Ishikawa (cell line): ENCODE measurements at regions not wholly inside any gene's neighbourhood (a gene's known extent, or its start where the extent isn't known, plus 50 kb on each side); places are given as distances from the start of the nearest gene placed in this dataset.

Experiments
- EP300 ChIP-seq: IDR thresholded peaks from 2 replicates; pipeline ENCODE4 v1.6.1; 2012; ENCODE audit warnings: borderline replicate concordance
- FOXM1 ChIP-seq: IDR thresholded peaks from 2 replicates; pipeline ENCODE4 v1.6.1; 2012; ENCODE audit warnings: low read depth, borderline replicate concordance
- MAX ChIP-seq: IDR thresholded peaks from 2 replicates; pipeline ENCODE4 v1.6.1; 2012
- NFIC ChIP-seq: IDR thresholded peaks from 2 replicates; pipeline ENCODE4 v1.6.1; 2012
- RAD21 ChIP-seq: IDR thresholded peaks from 2 replicates; pipeline ENCODE4 v1.6.1; 2012; ENCODE audit warnings: low read depth
- TAF1 ChIP-seq: IDR thresholded peaks from 2 replicates; pipeline ENCODE4 v1.6.1; 2012; ENCODE audit warnings: low read depth, mild to moderate bottlenecking
- YY1 ChIP-seq: IDR thresholded peaks from 2 replicates; pipeline ENCODE4 v1.6.1; 2012; ENCODE audit warnings: low read depth

- TF ChIP-seq MAX (no peak), FOXM1 (no peak), NFIC (no peak), RAD21 (no peak), TAF1 (no peak), EP300 (no peak), YY1 (no peak)
These were observed 281.4 kb upstream of the MEX3C start for GRCh38 chr18:51478908-51479307.
